GM12878 (cell line): ENCODE measurements at regions not wholly inside any gene's neighbourhood (a gene's known extent, or its start where the extent isn't known, plus 50 kb on each side); places are given as distances from the start of the nearest gene placed in this dataset.

Source experiments
- ATAC-seq: fragments of 200-7000 bp; cut with Tn5 transposase; 3 replicates; pipeline ENCODE4 v1.9.1; 2020; ENCODE audit warnings: mild to moderate bottlenecking, moderate library complexity
- BruUV-seq: library from RNA; stranded (reverse); fragments of 400-500 nt; replicated peaks from 2 replicates; lab custom pipeline; 2021; lab: Mats Ljungman, UMichigan
- CTCF ChIA-PET: fragments of 300-600 bp; sonication (Branson Sonifier 250); formaldehyde crosslinking; extraction: SDS; loops from one replicate; lab custom pipeline; 2021; ENCODE audit warnings: inconsistent platforms; lab: Yijun Ruan, JAX
- POLR2A ChIA-PET: fragments of 350-600 bp; formaldehyde crosslinking; extraction: SDS; loops from one replicate; lab custom pipeline; 2021; ENCODE audit warnings: inconsistent platforms; lab: Charles Lee
- RAD21 ChIA-PET: fragments of 300-600 bp; sonication (Branson Sonifier 250); formaldehyde crosslinking; loops from one replicate; lab custom pipeline; 2023; ENCODE audit warnings: antibody characterized with exemption; ENCODE audit not compliant: unreplicated experiment; lab: Charles Lee
- SMC1A ChIA-PET: fragments of 300-600 bp; sonication (Branson Sonifier 250); formaldehyde crosslinking; loops from one replicate; lab custom pipeline; 2023; ENCODE audit not compliant: unreplicated experiment, uncharacterized antibody; lab: Charles Lee
- DNase-seq: peaks from one replicate; pipeline ENCODE4 v3.0.0-alpha.2; 2011; ENCODE audit warnings: low read depth, low spot score
- FAIRE-seq: peaks from 3 replicates; lab custom pipeline; 2011; peaks lifted over from hg19 to GRCh38; lab: Jason Lieb, UNC
- H2AFZ ChIP-seq: 2 replicates; pipeline ENCODE4 v1.6.0; 2011; ENCODE audit warnings: low read depth, low read length, control low read depth; ENCODE audit not compliant: control insufficient read depth
- H3K27ac ChIP-seq: 2 replicates; pipeline ENCODE4 v1.5.1; 2011; ENCODE audit warnings: control low read depth; ENCODE audit not compliant: control insufficient read depth, insufficient read depth
- H3K27me3 ChIP-seq, 2 experiments: replicated peaks in 1 of 2; 2 replicates each; pipeline versions ENCODE4 v1.6.0 to v1.6.1; 2011; ENCODE audit warnings: low read length in 1 of 2; ENCODE audit not compliant: control insufficient read depth in 2 of 2, insufficient read depth in 2 of 2
- H3K36me3 ChIP-seq, 2 experiments: 2 replicates each; pipeline ENCODE4 v1.5.1; 2011; ENCODE audit warnings: low read length in 1 of 2; ENCODE audit not compliant: control insufficient read depth in 2 of 2, insufficient read depth in 2 of 2
- H3K4me1 ChIP-seq: 2 replicates; pipeline ENCODE4 v1.6.1; 2011; ENCODE audit warnings: mild to moderate bottlenecking, low read length, moderate library complexity, mixed read lengths; ENCODE audit not compliant: control insufficient read depth, insufficient read depth
- H3K4me2 ChIP-seq: 2 replicates; pipeline ENCODE4 v1.6.0; 2011; ENCODE audit warnings: control low read depth; ENCODE audit not compliant: control insufficient read depth, insufficient read depth
- H3K4me3 ChIP-seq: fragments of 200-600 bp; sonication (generic); 2 replicates; pipeline ENCODE4 v1.5.1; 2016
- H3K79me2 ChIP-seq: 2 replicates; pipeline ENCODE4 v1.6.0; 2011; ENCODE audit warnings: low read length; ENCODE audit not compliant: control insufficient read depth, insufficient read depth
- H3K9ac ChIP-seq: 2 replicates; pipeline ENCODE4 v1.8.0; 2011; ENCODE audit warnings: low read length, control low read depth, mixed read lengths; ENCODE audit not compliant: control insufficient read depth, insufficient read depth
- H3K9me3 ChIP-seq: replicated peaks from 3 replicates; pipeline ENCODE4 v1.5.1; 2011; ENCODE audit warnings: mild to moderate bottlenecking, low read length; ENCODE audit not compliant: control insufficient read depth, insufficient read depth
- H4K20me1 ChIP-seq: 2 replicates; pipeline ENCODE4 v1.6.0; 2011; ENCODE audit not compliant: control insufficient read depth, insufficient read depth
- CHD4 ChIP-seq: fragments of 200-600 bp; sonication (generic); IDR thresholded peaks from 2 replicates; pipeline ENCODE4 v1.6.1; 2016; ENCODE audit warnings: mild to moderate bottlenecking
- GABPA ChIP-seq: IDR thresholded peaks from 2 replicates; pipeline ENCODE4 v1.6.1; 2014; ENCODE audit warnings: antibody characterized with exemption, low read depth, mild to moderate bottlenecking, inconsistent platforms
- NFXL1 ChIP-seq: fragments of 450-650 bp; IDR thresholded peaks from 2 replicates; pipeline ENCODE4 v1.6.1; 2017; ENCODE audit warnings: antibody characterized with exemption, mild to moderate bottlenecking, borderline replicate concordance
- SREBF1 ChIP-seq: IDR thresholded peaks from 2 replicates; pipeline ENCODE4 v1.6.1; 2012; ENCODE audit warnings: mild to moderate bottlenecking, low read length
- SRF ChIP-seq, 2 experiments: IDR thresholded peaks; 2 replicates each; pipeline ENCODE4 v1.6.1; 2011; ENCODE audit warnings: low read depth in 2 of 2, low read length in 2 of 2, mild to moderate bottlenecking in 1 of 2, moderate library complexity in 1 of 2
- WGBS: methylation state at CpG from one replicate; pipeline ENCODE4 v1.1.6; 2016; ENCODE audit warnings: low lambda C conversion rate; ENCODE audit not compliant: insufficient replicate concordance, insufficient coverage; ENCODE audit errors: missing lambda C conversion rate; 5-methylcytosine and 5-hydroxymethylcytosine counted together
- in situ Hi-C: fragments of 300-500 bp; cut with MboI; formaldehyde crosslinking; loops from 9 replicates; pipeline ENCODE4 v1.14.3; 2018; ENCODE audit warnings: mixed read lengths
- intact Hi-C: fragments of 100-400 bp; cut with micrococcal nuclease; formaldehyde crosslinking; loops from one replicate; pipeline ENCODE4 v1.14.2; 2022; ENCODE audit not compliant: unreplicated experiment

GRCh38 chr18:23391156-23391555 lies 61.9 kb upstream of the RIOK3 start:
- no peak overlapping the region for H3K4me2 ChIP-seq
- H3K36me3 ChIP-seq = no peaks in the 10 kb centered on the region
- intact Hi-C loops = loop anchor here (10.0 kb wide), 1 partner anchor 366 kb away; no protein-coding TSS in a partner anchor
- no peaks in the 10 kb centered on the region for H3K79me2 ChIP-seq
- ChIA-PET POLR2A (interaction anchor here (1.3 kb wide), 1 partner anchor 13 kb away, joined by 3 read pairs; no protein-coding TSS in a partner anchor), RAD21 (no interaction called here), SMC1A (interaction anchor here (0.6 kb wide), 1 partner anchor 589 kb away, joined by 3 read pairs; no protein-coding TSS in a partner anchor), CTCF (interaction anchor here (0.7 to 3.9 kb wide), 3 partner anchors 12 to 105 kb away, joined by 3 to 16 read pairs (median 4); no protein-coding TSS in a partner anchor)
- H3K27ac ChIP-seq = no peak overlapping the region
- 96% methylated on average over 3 of the region's 3 CpGs for WGBS
- no TSS peak for BruUV-seq
- no peaks in the 10 kb centered on the region for H3K27me3 ChIP-seq
- no peak for ATAC-seq
- no peaks in the 10 kb centered on the region for H3K4me1 ChIP-seq
- in situ Hi-C loops = no loop called here
- FAIRE-seq = no peak
- no peaks in the 10 kb centered on the region for H4K20me1 ChIP-seq
- H2AFZ ChIP-seq = no peak overlapping the region
- TF ChIP-seq CHD4 (no peak), SREBF1 (no peak)
- H3K4me3 ChIP-seq = no peak overlapping the region
- no peaks in the 10 kb centered on the region for H3K9me3 ChIP-seq
- no peak overlapping the region for H3K9ac ChIP-seq
- no peak for DNase-seq

- no peak overlapping the region for H3K27ac ChIP-seq
- BruUV-seq = no TSS peak
- ATAC-seq (no peak), DNase-seq (no peak), FAIRE-seq (no peak)
- H3K79me2 ChIP-seq = no peaks in the 10 kb centered on the region
- no peaks in the 10 kb centered on the region for H3K27me3 ChIP-seq
- CTCF ChIA-PET = interaction anchor here (0.6 to 2.4 kb wide), 7 partner anchors 14 to 440 kb away, joined by 3 to 12 read pairs (median 4); no protein-coding TSS in a partner anchor
- H3K4me1 ChIP-seq = no peaks in the 10 kb centered on the region
- SMC1A ChIA-PET = interaction anchor here (1.0 to 1.7 kb wide), 6 partner anchors 9 to 22 kb away, joined by 3 to 8 read pairs (median 4); no protein-coding TSS in a partner anchor
- H3K4me3 ChIP-seq = no peak overlapping the region
- 52% methylated on average over 3 of the region's 3 CpGs for WGBS
- TF ChIP-seq NFXL1 (no peak), GABPA (no peak), SRF (IDR thresholded peaks at IDR 0.05; ENCODE audit: low read depth in 2 of 2, low read length in 2 of 2) (no peak)
- H3K4me2 ChIP-seq = no peak overlapping the region
- H3K9ac ChIP-seq = no peak overlapping the region
- POLR2A ChIA-PET = no interaction called here
- in situ Hi-C loops (no loop called here), intact Hi-C loops (loop anchor here (10.0 kb wide), 1 partner anchor 373 kb away; no protein-coding TSS in a partner anchor)
- RAD21 ChIA-PET = interaction anchor here (1.3 kb wide), 1 partner anchor 24 kb away, joined by 3 read pairs; no protein-coding TSS in a partner anchor
- no peak overlapping the region for H2AFZ ChIP-seq
- no peaks in the 10 kb centered on the region for H3K9me3 ChIP-seq
- H3K36me3 ChIP-seq = no peaks in the 10 kb centered on the region; a peak in 1 of 4 replicates
- H4K20me1 ChIP-seq = no peaks in the 10 kb centered on the region
These were observed 55.2 kb upstream of the RIOK3 start for GRCh38 chr18:23397907-23398306.
